Uterus (tissue), 2 donors: ENCODE measurements at regions not wholly inside any gene's neighbourhood (a gene's known extent, or its start where the extent isn't known, plus 50 kb on each side); places are given as distances from the start of the nearest gene placed in this dataset.

Source experiments
- POLR2A ChIP-seq, 2 donors: fragments of 450-650 bp; IDR thresholded peaks; one replicate each; pipeline ENCODE4 v1.6.1; 2016; ENCODE audit warnings: antibody characterized with exemption in 2 of 2, mild to moderate bottlenecking in 1 of 2, moderate library complexity in 1 of 2
- TF ChIP-seq, protein P1 (sequence below), 4 experiments: fragments of 200-600 bp in 2 of 4; fragments of 450-650 bp in 2 of 4; sonication (generic) in 2 of 4; IDR thresholded peaks; one replicate each; pipeline ENCODE4 v1.5.1; 2016 to 2019; ENCODE audit warnings: antibody characterized with exemption in 4 of 4, mild to moderate bottlenecking in 2 of 4, moderate library complexity in 1 of 4

DNA sequence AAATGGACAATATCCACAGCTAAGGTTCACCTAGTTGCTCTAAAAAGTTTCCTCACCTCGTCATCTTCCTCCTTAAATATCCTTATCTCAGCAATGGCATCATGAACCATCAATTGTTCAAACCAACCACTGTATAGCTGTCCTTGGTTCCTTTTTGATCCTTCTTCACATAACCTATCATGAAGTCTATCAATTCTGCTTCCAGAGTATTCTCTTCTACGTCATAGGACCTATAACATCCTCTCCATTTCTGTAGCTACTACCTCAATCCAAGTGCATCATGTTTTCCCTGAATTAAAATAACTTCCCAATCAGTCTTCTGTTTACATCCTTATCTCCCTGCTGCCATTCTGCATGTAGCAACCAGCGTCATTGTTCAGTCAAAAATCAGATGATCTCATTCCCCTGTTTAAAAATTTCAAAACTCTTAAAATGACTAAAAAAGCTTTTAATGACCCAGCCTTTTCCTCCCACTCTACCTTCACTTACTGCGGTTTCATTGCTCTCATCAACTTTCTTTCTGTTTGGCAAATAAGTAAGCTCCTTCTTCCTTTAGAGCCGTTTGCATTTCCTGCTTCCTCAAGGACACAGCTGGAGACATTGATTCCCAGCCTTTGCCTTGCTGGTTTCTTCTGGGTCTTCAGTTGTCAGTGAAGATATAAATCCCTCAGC is 223.9 kb upstream of the MIR17HG start:
- TF ChIP-seq POLR2A (IDR thresholded peaks at IDR 0.05), result no peak
- TF ChIP-seq, protein P1, sequence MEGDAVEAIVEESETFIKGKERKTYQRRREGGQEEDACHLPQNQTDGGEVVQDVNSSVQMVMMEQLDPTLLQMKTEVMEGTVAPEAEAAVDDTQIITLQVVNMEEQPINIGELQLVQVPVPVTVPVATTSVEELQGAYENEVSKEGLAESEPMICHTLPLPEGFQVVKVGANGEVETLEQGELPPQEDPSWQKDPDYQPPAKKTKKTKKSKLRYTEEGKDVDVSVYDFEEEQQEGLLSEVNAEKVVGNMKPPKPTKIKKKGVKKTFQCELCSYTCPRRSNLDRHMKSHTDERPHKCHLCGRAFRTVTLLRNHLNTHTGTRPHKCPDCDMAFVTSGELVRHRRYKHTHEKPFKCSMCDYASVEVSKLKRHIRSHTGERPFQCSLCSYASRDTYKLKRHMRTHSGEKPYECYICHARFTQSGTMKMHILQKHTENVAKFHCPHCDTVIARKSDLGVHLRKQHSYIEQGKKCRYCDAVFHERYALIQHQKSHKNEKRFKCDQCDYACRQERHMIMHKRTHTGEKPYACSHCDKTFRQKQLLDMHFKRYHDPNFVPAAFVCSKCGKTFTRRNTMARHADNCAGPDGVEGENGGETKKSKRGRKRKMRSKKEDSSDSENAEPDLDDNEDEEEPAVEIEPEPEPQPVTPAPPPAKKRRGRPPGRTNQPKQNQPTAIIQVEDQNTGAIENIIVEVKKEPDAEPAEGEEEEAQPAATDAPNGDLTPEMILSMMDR (IDR thresholded peaks at IDR 0.05), result no peak
